GM12891 (cell line): ENCODE measurements at regions not wholly inside any gene's neighbourhood (a gene's known extent, or its start where the extent isn't known, plus 50 kb on each side); places are given as distances from the start of the nearest gene placed in this dataset.

ENCODE experiments used
- POLR2A ChIP-seq: IDR thresholded peaks from 2 replicates; pipeline ENCODE4 v1.6.1; 2011; ENCODE audit warnings: low read depth, low read length, control low read depth
- POLR2AphosphoS5 ChIP-seq: IDR thresholded peaks from 2 replicates; pipeline ENCODE4 v1.6.1; 2011; ENCODE audit warnings: low read depth, low read length, control low read depth

DNA sequence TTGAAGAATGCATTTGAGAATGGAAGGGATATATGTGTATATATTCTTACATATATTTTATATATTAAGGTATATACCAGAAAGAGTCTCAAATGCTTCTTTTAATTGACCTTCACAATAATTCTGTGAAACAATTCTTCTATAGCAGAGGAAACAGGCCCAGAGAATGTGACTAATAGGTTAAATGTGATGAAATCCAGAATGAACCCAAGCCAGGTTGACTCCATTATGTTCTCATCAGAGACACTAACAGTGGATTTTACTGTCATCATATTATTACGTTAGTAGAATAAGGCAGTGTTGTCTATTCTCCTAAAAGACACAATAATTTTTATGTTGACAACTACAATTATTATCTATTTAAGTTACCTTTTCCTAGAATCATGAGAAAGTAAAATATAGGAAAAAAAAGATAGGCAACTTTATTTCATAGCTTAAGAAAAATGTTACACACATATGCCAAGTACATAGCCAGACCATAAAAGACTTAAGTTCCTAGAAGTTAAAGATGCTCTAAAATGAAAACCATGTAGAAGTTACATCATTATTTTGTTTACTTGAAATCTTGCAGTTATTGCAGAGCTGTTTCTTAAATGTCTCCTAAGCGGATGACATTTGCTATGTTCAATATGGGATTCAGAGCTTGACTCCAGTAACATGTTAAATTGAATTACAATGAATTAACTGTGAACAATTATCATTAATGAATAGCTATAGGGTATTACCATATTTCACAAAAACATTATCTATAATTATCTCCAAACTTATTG lies 56.2 kb upstream of the ANKRD50 start:
- TF ChIP-seq POLR2AphosphoS5 (no peak), POLR2A (no peak)
